ENCODE measurements at regions not wholly inside any gene's neighbourhood (a gene's known extent, or its start where the extent isn't known, plus 50 kb on each side); places are given as distances from the start of the nearest gene placed in this dataset.

GRCh38 chr7:32144676-32145075 lies 74.5 kb upstream of the PDE1C start:
- no peaks in the 10 kb centered on the region for H3K27me3 ChIP-seq (ENCODE audit: control insufficient read depth in 3 of 3, insufficient read depth in 3 of 3, low read length in 3 of 3)
- H3K9me3 ChIP-seq (ENCODE audit: control insufficient read depth in 3 of 3, low read length in 3 of 3), result no peaks in the 10 kb centered on the region
- no peak overlapping the region for H3K9ac ChIP-seq (ENCODE audit: low read depth in 1 of 3, low read length in 3 of 3)
- no peaks in the 10 kb centered on the region for H3K4me1 ChIP-seq (ENCODE audit: control insufficient read depth in 3 of 3, insufficient read depth in 3 of 3, low read length in 3 of 3)
- H3K4me3 ChIP-seq (ENCODE audit: low read length in 3 of 3), result no peak overlapping the region
- H3K27ac ChIP-seq (ENCODE audit: low read depth, low read length), result no peak overlapping the region
- H3K36me3 ChIP-seq (ENCODE audit: control insufficient read depth in 3 of 3, insufficient read depth in 3 of 3, low read length in 3 of 3), result no peaks in the 10 kb centered on the region

- Histone ChIP-seq H3K27me3 (ENCODE audit: control insufficient read depth in 3 of 3, insufficient read depth in 3 of 3, low read length in 3 of 3) (no peaks in the 10 kb centered on the region), H3K27ac (ENCODE audit: low read depth, low read length) (no peak overlapping the region), H3K9ac (ENCODE audit: low read depth in 1 of 3, low read length in 3 of 3) (no peak overlapping the region), H3K4me1 (ENCODE audit: control insufficient read depth in 3 of 3, insufficient read depth in 3 of 3, low read length in 3 of 3) (no peaks in the 10 kb centered on the region), H3K9me3 (ENCODE audit: control insufficient read depth in 3 of 3, low read length in 3 of 3) (no peaks in the 10 kb centered on the region), H3K36me3 (ENCODE audit: control insufficient read depth in 3 of 3, insufficient read depth in 3 of 3, low read length in 3 of 3) (no peaks in the 10 kb centered on the region), H3K4me3 (ENCODE audit: low read length in 3 of 3) (no peak overlapping the region)
These were observed 73.1 kb upstream of the PDE1C start for GRCh38 chr7:32143301-32143700.

- H3K27ac ChIP-seq (ENCODE audit: low read depth, low read length), result no peak overlapping the region
- no peaks in the 10 kb centered on the region for H3K9me3 ChIP-seq (ENCODE audit: control insufficient read depth in 3 of 3, low read length in 3 of 3)
- no peaks in the 10 kb centered on the region for H3K4me1 ChIP-seq (ENCODE audit: control insufficient read depth in 3 of 3, insufficient read depth in 3 of 3, low read length in 3 of 3)
- H3K9ac ChIP-seq (ENCODE audit: low read depth in 1 of 3, low read length in 3 of 3), result no peak overlapping the region
- no peaks in the 10 kb centered on the region for H3K36me3 ChIP-seq (ENCODE audit: control insufficient read depth in 3 of 3, insufficient read depth in 3 of 3, low read length in 3 of 3)
- no peaks in the 10 kb centered on the region for H3K27me3 ChIP-seq (ENCODE audit: control insufficient read depth in 3 of 3, insufficient read depth in 3 of 3, low read length in 3 of 3)
- H3K4me3 ChIP-seq (ENCODE audit: low read length in 3 of 3), result no peak overlapping the region
These were observed 72.4 kb upstream of the PDE1C start for GRCh38 chr7:32142649-32143048.

- Histone ChIP-seq H3K27ac (ENCODE audit: low read depth, low read length) (no peak overlapping the region), H3K36me3 (ENCODE audit: control insufficient read depth in 3 of 3, insufficient read depth in 3 of 3, low read length in 3 of 3) (no peaks in the 10 kb centered on the region), H3K4me3 (ENCODE audit: low read length in 3 of 3) (no peak overlapping the region), H3K9me3 (ENCODE audit: control insufficient read depth in 3 of 3, low read length in 3 of 3) (no peaks in the 10 kb centered on the region), H3K4me1 (ENCODE audit: control insufficient read depth in 3 of 3, insufficient read depth in 3 of 3, low read length in 3 of 3) (no peaks in the 10 kb centered on the region), H3K27me3 (ENCODE audit: control insufficient read depth in 3 of 3, insufficient read depth in 3 of 3, low read length in 3 of 3) (no peaks in the 10 kb centered on the region), H3K9ac (ENCODE audit: low read depth in 1 of 3, low read length in 3 of 3) (no peak overlapping the region)
These were observed 70.2 kb upstream of the PDE1C start for GRCh38 chr7:32140210-32140939.

GRCh38 chr7:32137059-32137458 lies 66.9 kb upstream of the PDE1C start:
- H3K27me3 ChIP-seq (ENCODE audit: control insufficient read depth in 3 of 3, insufficient read depth in 3 of 3, low read length in 3 of 3), result no peaks in the 10 kb centered on the region
- H3K4me1 ChIP-seq (ENCODE audit: control insufficient read depth in 3 of 3, insufficient read depth in 3 of 3, low read length in 3 of 3), result no peaks in the 10 kb centered on the region
- no peak overlapping the region for H3K4me3 ChIP-seq (ENCODE audit: low read length in 3 of 3)
- no peaks in the 10 kb centered on the region for H3K9me3 ChIP-seq (ENCODE audit: control insufficient read depth in 3 of 3, low read length in 3 of 3)
- H3K36me3 ChIP-seq (ENCODE audit: control insufficient read depth in 3 of 3, insufficient read depth in 3 of 3, low read length in 3 of 3), result no peaks in the 10 kb centered on the region
- H3K27ac ChIP-seq (ENCODE audit: low read depth, low read length), result no peak overlapping the region
- H3K9ac ChIP-seq (ENCODE audit: low read depth in 1 of 3, low read length in 3 of 3), result no peak overlapping the region

GRCh38 chr7:32131091-32131490 lies 60.9 kb upstream of the PDE1C start:
- Histone ChIP-seq H3K27ac (ENCODE audit: low read depth, low read length) (no peak overlapping the region), H3K36me3 (ENCODE audit: control insufficient read depth in 3 of 3, insufficient read depth in 3 of 3, low read length in 3 of 3) (no peaks in the 10 kb centered on the region), H3K9ac (ENCODE audit: low read depth in 1 of 3, low read length in 3 of 3) (no peak overlapping the region), H3K9me3 (ENCODE audit: control insufficient read depth in 3 of 3, low read length in 3 of 3) (no peaks in the 10 kb centered on the region), H3K4me1 (ENCODE audit: control insufficient read depth in 3 of 3, insufficient read depth in 3 of 3, low read length in 3 of 3) (no peaks in the 10 kb centered on the region), H3K27me3 (ENCODE audit: control insufficient read depth in 3 of 3, insufficient read depth in 3 of 3, low read length in 3 of 3) (no peaks in the 10 kb centered on the region), H3K4me3 (ENCODE audit: low read length in 3 of 3) (no peak overlapping the region)

GRCh38 chr7:32126843-32127242 lies 56.6 kb upstream of the PDE1C start:
- Histone ChIP-seq H3K9me3 (ENCODE audit: control insufficient read depth in 3 of 3, low read length in 3 of 3) (no peaks in the 10 kb centered on the region), H3K4me3 (ENCODE audit: low read length in 3 of 3) (no peak overlapping the region)

More at GRCh38 chr7:32126843-32127242, 56.6 kb upstream of the PDE1C start:
- Histone ChIP-seq H3K27ac (ENCODE audit: low read depth, low read length) (no peak overlapping the region), H3K36me3 (ENCODE audit: control insufficient read depth in 3 of 3, insufficient read depth in 3 of 3, low read length in 3 of 3) (no peaks in the 10 kb centered on the region), H3K4me1 (ENCODE audit: control insufficient read depth in 3 of 3, insufficient read depth in 3 of 3, low read length in 3 of 3) (no peaks in the 10 kb centered on the region), H3K27me3 (ENCODE audit: control insufficient read depth in 3 of 3, insufficient read depth in 3 of 3, low read length in 3 of 3) (no peaks in the 10 kb centered on the region), H3K9ac (ENCODE audit: low read depth in 1 of 3, low read length in 3 of 3) (no peak overlapping the region)

Data from skeletal muscle tissue (tissue), 3 donors.